Left lung (tissue), 4 donors: ENCODE measurements at regions not wholly inside any gene's neighbourhood (a gene's known extent, or its start where the extent isn't known, plus 50 kb on each side); places are given as distances from the start of the nearest gene placed in this dataset.

Experiments
- ATAC-seq: fragments of 200-7000 bp; cut with Tn5 transposase; one replicate; pipeline ENCODE4 v1.9.1; 2020; ENCODE audit warnings: moderate library complexity
- DNase-seq, 4 donors: peaks; one replicate each; pipeline ENCODE4 v3.0.0-alpha.2; 2013 to 2020
- H3K27ac ChIP-seq, 2 donors: fragments of 200-600 bp; sonication (generic) in 1 of 2; one replicate each; pipeline versions ENCODE4 v1.5.0 to v1.8.0; 2020 to 2021
- H3K27me3 ChIP-seq, 2 donors: fragments of 200-600 bp; sonication (generic) in 1 of 2; one replicate each; pipeline versions ENCODE4 v1.5.0 to v1.8.0; 2020 to 2021
- H3K36me3 ChIP-seq, 2 donors: fragments of 200-600 bp; sonication (generic) in 1 of 2; one replicate each; pipeline versions ENCODE4 v1.5.0 to v1.8.0; 2020 to 2021
- H3K4me1 ChIP-seq, 2 donors: fragments of 200-600 bp; one replicate each; pipeline ENCODE4 v1.8.0; 2021
- H3K4me3 ChIP-seq, 2 donors: fragments of 200-600 bp; sonication (generic) in 1 of 2; one replicate each; pipeline versions ENCODE4 v1.5.0 to v1.8.0; 2020 to 2021; ENCODE audit warnings: mild to moderate bottlenecking in 1 of 2
- H3K9me3 ChIP-seq, 2 donors: fragments of 200-600 bp; sonication (generic) in 1 of 2; one replicate each; pipeline versions ENCODE4 v1.5.0 to v1.8.0; 2020 to 2021
- intact Hi-C, 2 donors: fragments of 100-400 bp; cut with DNase I; formaldehyde crosslinking; loops; one replicate each; pipeline versions ENCODE4 v1.11.2 to v1.14.2; 2022
- TF ChIP-seq, protein P1 (sequence below), 2 donors: fragments of 200-600 bp; sonication (generic) in 1 of 2; IDR thresholded peaks; one replicate each; pipeline versions ENCODE4 v1.5.0 to v1.8.0; 2021; ENCODE audit warnings: antibody characterized with exemption in 2 of 2
- donor health status: DM: no; HTN: yes; CAD: no.
- donor health status: DM: no; HTN: no; CAD: no.

- intact Hi-C loops = no loop called here
Observed at GRCh38 chr4:131257241-131257640, 1891.9 kb upstream of the PCDH10 start.

GRCh38 chr4:131258361-131258760 lies 1890.7 kb upstream of the PCDH10 start:
- Histone ChIP-seq H3K27me3 (no peaks in the 10 kb centered on the region), H3K4me1 (no peaks in the 10 kb centered on the region), H3K36me3 (no peaks in the 10 kb centered on the region), H3K4me3 (no peak overlapping the region), H3K27ac (no peak overlapping the region), H3K9me3 (no peaks in the 10 kb centered on the region)
- DNase-seq (no peak), ATAC-seq (no peak)
- TF ChIP-seq, protein P1, sequence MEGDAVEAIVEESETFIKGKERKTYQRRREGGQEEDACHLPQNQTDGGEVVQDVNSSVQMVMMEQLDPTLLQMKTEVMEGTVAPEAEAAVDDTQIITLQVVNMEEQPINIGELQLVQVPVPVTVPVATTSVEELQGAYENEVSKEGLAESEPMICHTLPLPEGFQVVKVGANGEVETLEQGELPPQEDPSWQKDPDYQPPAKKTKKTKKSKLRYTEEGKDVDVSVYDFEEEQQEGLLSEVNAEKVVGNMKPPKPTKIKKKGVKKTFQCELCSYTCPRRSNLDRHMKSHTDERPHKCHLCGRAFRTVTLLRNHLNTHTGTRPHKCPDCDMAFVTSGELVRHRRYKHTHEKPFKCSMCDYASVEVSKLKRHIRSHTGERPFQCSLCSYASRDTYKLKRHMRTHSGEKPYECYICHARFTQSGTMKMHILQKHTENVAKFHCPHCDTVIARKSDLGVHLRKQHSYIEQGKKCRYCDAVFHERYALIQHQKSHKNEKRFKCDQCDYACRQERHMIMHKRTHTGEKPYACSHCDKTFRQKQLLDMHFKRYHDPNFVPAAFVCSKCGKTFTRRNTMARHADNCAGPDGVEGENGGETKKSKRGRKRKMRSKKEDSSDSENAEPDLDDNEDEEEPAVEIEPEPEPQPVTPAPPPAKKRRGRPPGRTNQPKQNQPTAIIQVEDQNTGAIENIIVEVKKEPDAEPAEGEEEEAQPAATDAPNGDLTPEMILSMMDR (IDR thresholded peaks at IDR 0.05) = no peak
- intact Hi-C loops = no loop called here

More at GRCh38 chr4:131257241-131257640, 1891.9 kb upstream of the PCDH10 start:
- Histone ChIP-seq H3K27ac (no peak overlapping the region), H3K36me3 (no peaks in the 10 kb centered on the region), H3K9me3 (no peaks in the 10 kb centered on the region), H3K4me3 (no peak overlapping the region), H3K27me3 (no peaks in the 10 kb centered on the region), H3K4me1 (no peaks in the 10 kb centered on the region)
- ATAC-seq = no peak
- no peak for DNase-seq
- TF ChIP-seq, protein P1 (IDR thresholded peaks at IDR 0.05) = no peak

DNA sequence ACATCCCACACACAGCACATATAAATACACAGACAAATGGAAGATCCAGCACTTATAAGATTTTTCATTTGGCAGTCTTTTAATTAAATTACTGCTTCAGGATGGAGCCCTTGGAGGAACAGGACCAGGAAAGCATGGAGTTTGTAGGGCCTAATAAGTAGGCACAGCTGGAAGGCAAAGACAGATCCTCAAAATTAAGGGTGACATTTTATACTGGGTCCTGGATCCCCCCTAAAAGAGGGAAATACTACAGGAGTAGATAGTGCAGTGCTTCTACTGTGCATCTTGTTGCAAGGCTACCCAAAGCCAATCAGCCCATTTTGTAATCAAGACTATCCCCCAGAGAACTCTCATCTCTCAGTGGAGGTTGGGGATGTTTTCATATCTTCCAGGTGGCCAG lies 1860.7 kb upstream of the PCDH10 start:
- Histone ChIP-seq H3K27ac (no peak overlapping the region), H3K4me3 (no peak overlapping the region), H3K36me3 (no peaks in the 10 kb centered on the region), H3K4me1 (no peaks in the 10 kb centered on the region), H3K9me3 (peaks cover 0 to 15% of the 10 kb centered on the region in 2 donors), H3K27me3 (no peaks in the 10 kb centered on the region)
- TF ChIP-seq, protein P1 (IDR thresholded peaks at IDR 0.05) = no peak
- DNase-seq = no peak
- intact Hi-C loops = no loop called here
- no peak for ATAC-seq

DNA sequence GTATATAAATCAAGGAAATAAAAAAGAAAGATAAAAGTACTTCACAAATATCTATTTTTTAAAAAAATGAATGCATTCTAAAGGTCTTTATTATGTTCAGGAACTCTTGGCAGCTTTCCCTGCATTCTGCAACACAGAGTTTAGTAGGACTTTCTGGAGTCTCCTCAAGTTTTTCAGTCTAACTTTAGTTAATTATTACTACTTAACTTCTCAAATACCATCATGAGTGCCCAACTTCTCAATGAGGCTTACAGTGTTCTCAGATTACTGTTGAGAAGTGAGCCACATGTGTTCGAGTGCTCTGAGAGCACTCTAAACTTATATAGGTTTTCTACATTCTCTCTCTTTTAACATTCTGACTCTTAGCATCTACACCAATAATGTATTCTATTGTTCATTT lies 1852.9 kb upstream of the PCDH10 start:
- TF ChIP-seq, protein P1 (IDR thresholded peaks at IDR 0.05) = no peak
- intact Hi-C loops = no loop called here
- no peaks in the 10 kb centered on the region for H3K36me3 ChIP-seq
- H3K4me1 ChIP-seq = no peaks in the 10 kb centered on the region
- no peak overlapping the region for H3K4me3 ChIP-seq
- no peaks in the 10 kb centered on the region for H3K9me3 ChIP-seq
- peak; percentile 84 for ATAC-seq
- no peaks in the 10 kb centered on the region for H3K27me3 ChIP-seq
- no peak overlapping the region for H3K27ac ChIP-seq
- peak in 2 of 4 donors; percentile 1 to 43 for DNase-seq

- Histone ChIP-seq H3K4me3 (no peak overlapping the region), H3K9me3 (no peaks in the 10 kb centered on the region), H3K4me1 (no peaks in the 10 kb centered on the region), H3K36me3 (no peaks in the 10 kb centered on the region), H3K27ac (no peak overlapping the region), H3K27me3 (no peaks in the 10 kb centered on the region)
- no peak for ATAC-seq
- TF ChIP-seq, protein P1 (IDR thresholded peaks at IDR 0.05) = no peak
- intact Hi-C loops = no loop called here
- peak in 1 of 4 donors; percentile 13 for DNase-seq
Observed at GRCh38 chr4:131302108-131302507, 1847.0 kb upstream of the PCDH10 start.
